ENCODE measurements at regions not wholly inside any gene's neighbourhood (a gene's known extent, or its start where the extent isn't known, plus 50 kb on each side); places are given as distances from the start of the nearest gene placed in this dataset.
A peak's percentile ranks its signal among the peaks of the same experiment; 100 is the strongest.

DNA sequence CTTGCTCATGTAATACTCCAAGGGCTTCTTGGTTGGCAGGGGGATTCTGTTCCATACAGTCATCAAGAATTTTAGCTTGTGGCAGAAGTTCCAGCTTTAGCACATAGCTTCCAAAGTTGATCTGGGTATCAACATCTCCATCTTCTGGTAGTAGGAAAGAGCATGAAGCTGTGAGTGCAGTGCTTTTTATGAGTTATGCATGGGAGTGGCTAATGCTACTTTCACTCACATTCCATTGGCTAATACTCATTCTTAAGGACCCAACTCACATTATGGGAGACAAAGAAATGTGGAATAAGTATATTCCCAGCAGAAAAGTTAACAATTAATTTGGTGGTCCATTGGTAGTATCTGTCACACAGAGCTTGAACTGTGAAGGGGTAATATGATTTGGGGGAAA, 194.2 kb upstream of the CHD1 start:
- Histone ChIP-seq H4K20me1 (ENCODE audit: control insufficient read depth, extremely low read depth, insufficient read depth, low read length) (no peaks in the 10 kb centered on the region), H3K27me3 (ENCODE audit: control insufficient read depth, insufficient read depth, low read length) (no peaks in the 10 kb centered on the region), H3K4me1 (ENCODE audit: control insufficient read depth, extremely low read depth, insufficient read depth, low read length) (no peaks in the 10 kb centered on the region), H3K27ac (ENCODE audit: insufficient read depth, low read length) (no peak overlapping the region), H3K9ac (ENCODE audit: insufficient read depth, low read length) (no peak overlapping the region), H2AFZ (ENCODE audit: low read length) (no peak overlapping the region), H3K4me2 (ENCODE audit: extremely low read depth, insufficient read depth, low read length) (no peak overlapping the region), H3K9me3 (ENCODE audit: control insufficient read depth, insufficient read depth, low read depth, low read length) (no peaks in the 10 kb centered on the region), H3K36me3 (ENCODE audit: control insufficient read depth, insufficient read depth, low read length) (no peaks in the 10 kb centered on the region), H3K4me3 (replicated peaks in 1 of 4; ENCODE audit: control extremely low read depth in 1 of 4, insufficient read depth in 1 of 4, low read depth in 3 of 4, low read length in 4 of 4) (no peak overlapping the region), H3K79me2 (ENCODE audit: control insufficient read depth, insufficient read depth, low read length) (no peaks in the 10 kb centered on the region)
- DNase-seq (ENCODE audit: low read depth in 2 of 2), result peak in 1 of 2 donors; percentile 29
- TF ChIP-seq EZH2 (IDR thresholded peaks at IDR 0.05; ENCODE audit: low read length, missing control alignments) (no peak), CTCF (conservative IDR thresholded peaks at IDR 0.05 in 1 of 2, IDR thresholded peaks at IDR 0.05 in 1 of 2; ENCODE audit: low read depth in 1 of 2, low read length in 2 of 2) (no peak)

- no peak for TF ChIP-seq EZH2 (IDR thresholded peaks at IDR 0.05; ENCODE audit: low read length, missing control alignments)
- no peak for TF ChIP-seq CTCF (conservative IDR thresholded peaks at IDR 0.05 in 1 of 2, IDR thresholded peaks at IDR 0.05 in 1 of 2; ENCODE audit: low read depth in 1 of 2, low read length in 2 of 2)
- Histone ChIP-seq H4K20me1 (ENCODE audit: control insufficient read depth, extremely low read depth, insufficient read depth, low read length) (no peaks in the 10 kb centered on the region), H3K27ac (ENCODE audit: insufficient read depth, low read length) (no peak overlapping the region), H3K27me3 (ENCODE audit: control insufficient read depth, insufficient read depth, low read length) (no peaks in the 10 kb centered on the region), H3K9me3 (ENCODE audit: control insufficient read depth, insufficient read depth, low read depth, low read length) (no peaks in the 10 kb centered on the region), H3K79me2 (ENCODE audit: control insufficient read depth, insufficient read depth, low read length) (no peaks in the 10 kb centered on the region), H3K4me1 (ENCODE audit: control insufficient read depth, extremely low read depth, insufficient read depth, low read length) (no peaks in the 10 kb centered on the region), H3K4me2 (ENCODE audit: extremely low read depth, insufficient read depth, low read length) (no peak overlapping the region), H3K9ac (ENCODE audit: insufficient read depth, low read length) (no peak overlapping the region), H2AFZ (ENCODE audit: low read length) (no peak overlapping the region), H3K36me3 (ENCODE audit: control insufficient read depth, insufficient read depth, low read length) (no peaks in the 10 kb centered on the region), H3K4me3 (replicated peaks in 1 of 4; ENCODE audit: control extremely low read depth in 1 of 4, insufficient read depth in 1 of 4, low read depth in 3 of 4, low read length in 4 of 4) (no peak overlapping the region)
- DNase-seq (ENCODE audit: low read depth in 2 of 2), result no peak
Measured at GRCh38 chr5:99119326-99119725, 190.5 kb upstream of the CHD1 start.

DNA sequence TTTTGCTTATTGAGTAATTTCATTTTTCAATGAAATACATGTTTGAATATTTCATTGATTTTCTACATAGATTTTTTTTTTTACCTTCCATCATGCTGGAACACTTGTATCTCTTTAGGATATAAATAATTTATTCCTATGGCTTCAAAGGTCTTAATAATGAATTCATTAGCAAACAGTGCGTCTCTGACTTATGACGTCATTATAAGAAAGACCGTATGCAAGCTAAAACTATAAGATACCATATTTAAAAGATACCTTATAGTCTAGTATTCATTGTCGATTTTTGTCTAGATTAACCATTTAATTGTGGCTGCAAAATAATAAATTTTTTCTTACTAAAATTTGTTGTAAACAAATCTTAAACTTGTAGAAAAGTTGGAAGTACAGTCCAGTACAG, 187.7 kb upstream of the CHD1 start:
- Histone ChIP-seq H3K27ac (ENCODE audit: insufficient read depth, low read length) (no peak overlapping the region), H3K4me2 (ENCODE audit: extremely low read depth, insufficient read depth, low read length) (no peak overlapping the region), H3K27me3 (ENCODE audit: control insufficient read depth, insufficient read depth, low read length) (no peaks in the 10 kb centered on the region), H3K9ac (ENCODE audit: insufficient read depth, low read length) (no peak overlapping the region), H3K4me1 (ENCODE audit: control insufficient read depth, extremely low read depth, insufficient read depth, low read length) (no peaks in the 10 kb centered on the region), H3K79me2 (ENCODE audit: control insufficient read depth, insufficient read depth, low read length) (no peaks in the 10 kb centered on the region), H3K4me3 (replicated peaks in 1 of 4; ENCODE audit: control extremely low read depth in 1 of 4, insufficient read depth in 1 of 4, low read depth in 3 of 4, low read length in 4 of 4) (no peak overlapping the region), H3K36me3 (ENCODE audit: control insufficient read depth, insufficient read depth, low read length) (no peaks in the 10 kb centered on the region), H4K20me1 (ENCODE audit: control insufficient read depth, extremely low read depth, insufficient read depth, low read length) (no peaks in the 10 kb centered on the region), H3K9me3 (ENCODE audit: control insufficient read depth, insufficient read depth, low read depth, low read length) (no peaks in the 10 kb centered on the region), H2AFZ (ENCODE audit: low read length) (no peak overlapping the region)
- TF ChIP-seq CTCF (conservative IDR thresholded peaks at IDR 0.05 in 1 of 2, IDR thresholded peaks at IDR 0.05 in 1 of 2; ENCODE audit: low read depth in 1 of 2, low read length in 2 of 2) (no peak), EZH2 (IDR thresholded peaks at IDR 0.05; ENCODE audit: low read length, missing control alignments) (no peak)
- DNase-seq (ENCODE audit: low read depth in 2 of 2), result no peak

Measured in fibroblast of lung (primary cell).